PC-3 (cell line): ENCODE measurements at regions not wholly inside any gene's neighbourhood (a gene's known extent, or its start where the extent isn't known, plus 50 kb on each side); places are given as distances from the start of the nearest gene placed in this dataset.

Source experiments
- ATAC-seq: fragments of 200-7000 bp; cut with Tn5 transposase; 2 replicates; pipeline ENCODE4 v1.9.1; 2020; ENCODE audit warnings: mild to moderate bottlenecking, moderate library complexity
- BruUV-seq: library from RNA; stranded (reverse); fragments of 400-500 nt; replicated peaks from 2 replicates; lab custom pipeline; 2021; lab: Mats Ljungman, UMichigan
- CTCF ChIA-PET: fragments of 300-600 bp; sonication (Branson Sonifier 250); formaldehyde crosslinking; loops from one replicate; lab custom pipeline; 2022; ENCODE audit warnings: antibody characterized with exemption; lab: Charles Lee
- POLR2A ChIA-PET: fragments of 300-600 bp; sonication (Branson Sonifier 250); formaldehyde crosslinking; loops from one replicate; lab custom pipeline; 2022; ENCODE audit warnings: antibody characterized with exemption; ENCODE audit not compliant: unreplicated experiment; lab: Charles Lee
- DNase-seq: peaks from one replicate; pipeline ENCODE4 v3.0.0-alpha.2; 2015
- H2AFZ ChIP-seq: fragments of 300-600 bp; sonication (generic); 2 replicates; pipeline ENCODE4 v1.6.0; 2016; ENCODE audit warnings: antibody characterized with exemption, low read length
- H3F3A ChIP-seq: fragments of 300-600 bp; sonication (generic); one replicate; pipeline ENCODE4 v1.6.0; 2017; ENCODE audit warnings: antibody characterized with exemption, low read length, control low read depth, mild to moderate bottlenecking; ENCODE audit not compliant: unreplicated experiment
- H3K27ac ChIP-seq: fragments of 300-600 bp; sonication (generic); 2 replicates; pipeline ENCODE4 v1.5.1; 2016; ENCODE audit warnings: mild to moderate bottlenecking, low read length
- H3K27me3 ChIP-seq: fragments of 300-600 bp; sonication (generic); 2 replicates; pipeline ENCODE4 v1.6.1; 2016; ENCODE audit warnings: low read length, mixed read lengths
- H3K36me3 ChIP-seq: fragments of 300-600 bp; sonication (generic); 2 replicates; pipeline ENCODE4 v1.6.1; 2016; ENCODE audit warnings: low read depth, mixed run types, low read length, mixed read lengths
- H3K4me1 ChIP-seq: fragments of 300-600 bp; sonication (generic); 2 replicates; pipeline ENCODE4 v1.5.1; 2016; ENCODE audit warnings: low read length; ENCODE audit not compliant: insufficient read depth
- H3K4me2 ChIP-seq: fragments of 300-600 bp; sonication (generic); 2 replicates; pipeline ENCODE4 v1.6.0; 2016; ENCODE audit warnings: low read length
- H3K4me3 ChIP-seq: fragments of 300-600 bp; sonication (generic); 2 replicates; pipeline ENCODE4 v1.5.1; 2016; ENCODE audit warnings: mild to moderate bottlenecking, low read length, mixed read lengths
- H3K79me2 ChIP-seq: fragments of 300-600 bp; sonication (generic); 2 replicates; pipeline ENCODE4 v1.6.1; 2017; ENCODE audit warnings: low read length, mixed read lengths
- H3K9ac ChIP-seq: fragments of 300-600 bp; sonication (generic); 2 replicates; pipeline ENCODE4 v1.6.0; 2016; ENCODE audit warnings: mild to moderate bottlenecking, low read length
- H3K9me2 ChIP-seq: fragments of 300-600 bp; sonication (generic); replicated peaks from 2 replicates; pipeline ENCODE4 v1.6.1; 2016; ENCODE audit warnings: mixed run types, low read length, mixed read lengths
- H3K9me3 ChIP-seq: fragments of 300-600 bp; sonication (generic); 2 replicates; pipeline ENCODE4 v1.6.1; 2016; ENCODE audit warnings: low read length, mixed read lengths
- H4K20me1 ChIP-seq: fragments of 300-600 bp; sonication (generic); 2 replicates; pipeline ENCODE4 v1.6.1; 2016; ENCODE audit warnings: low read length, mixed read lengths
- CTCF ChIP-seq: fragments of 300-600 bp; sonication (generic); conservative IDR thresholded peaks from 2 replicates; pipeline ENCODE4 v1.5.1; 2017; ENCODE audit warnings: antibody characterized with exemption, low read depth, mild to moderate bottlenecking, low read length
- EZH2 ChIP-seq: fragments of 300-600 bp; sonication (generic); IDR thresholded peaks from one replicate; pipeline ENCODE4 v1.6.1; 2017; ENCODE audit warnings: antibody characterized with exemption, mild to moderate bottlenecking, low read length; ENCODE audit not compliant: unreplicated experiment
- EZH2phosphoT487 ChIP-seq: fragments of 300-600 bp; sonication (generic); IDR thresholded peaks from 2 replicates; pipeline ENCODE4 v1.6.1; 2018; ENCODE audit warnings: mild to moderate bottlenecking, antibody characterized with exemption, low read length, borderline replicate concordance
- intact Hi-C: fragments of 100-400 bp; cut with micrococcal nuclease; formaldehyde crosslinking; loops from 2 replicates; pipeline ENCODE4 v1.9.0; 2023

GRCh38 chr3:43859766-43860165, 169.0 kb downstream of the ABHD5 start:
- TF ChIP-seq EZH2phosphoT487 (no peak), EZH2 (no peak), CTCF (no peak)
- CTCF ChIA-PET = no interaction called here
- Histone ChIP-seq H3K9me2 (no peaks in the 10 kb centered on the region), H4K20me1 (no peaks in the 10 kb centered on the region), H2AFZ (no peak overlapping the region), H3K36me3 (no peaks in the 10 kb centered on the region), H3K9me3 (no peaks in the 10 kb centered on the region), H3K4me3 (no peak overlapping the region), H3K4me1 (peaks cover 6% of the 10 kb centered on the region; the same call in 1 of the 2 replicates), H3K9ac (no peak overlapping the region), H3K27ac (no peak overlapping the region), H3K4me2 (no peak overlapping the region), H3K27me3 (no peaks in the 10 kb centered on the region), H3F3A (no peaks in the 10 kb centered on the region), H3K79me2 (no peaks in the 10 kb centered on the region)
- no peak for ATAC-seq
- intact Hi-C loops = loop anchor here (10.0 kb wide), 2 partner anchors 145 to 315 kb away; no protein-coding TSS in a partner anchor
- POLR2A ChIA-PET = no interaction called here
- DNase-seq = no peak
- BruUV-seq = no TSS peak

DNA sequence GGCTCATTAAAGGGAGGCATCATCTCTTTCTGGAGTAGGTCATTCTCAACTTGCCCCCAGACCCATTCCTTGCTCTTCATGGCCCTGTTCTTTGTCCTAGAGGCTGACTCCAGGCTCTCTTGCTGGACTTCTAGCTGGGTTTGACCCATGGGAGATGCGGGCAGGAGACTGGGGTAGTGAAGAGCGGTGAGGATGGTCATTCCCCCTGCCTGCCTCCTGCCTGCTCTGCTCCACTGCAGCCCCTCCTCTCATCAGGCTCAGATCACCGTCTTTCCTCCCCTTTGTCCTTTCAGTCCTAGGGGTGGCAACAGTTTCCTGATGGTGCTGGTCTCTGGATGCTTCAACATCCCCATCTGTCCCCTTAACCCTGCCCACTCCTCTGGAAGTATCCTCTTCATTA, 170.9 kb downstream of the ABHD5 start:
- DNase-seq (no peak), ATAC-seq (no peak)
- ChIA-PET CTCF (no interaction called here), POLR2A (no interaction called here)
- Histone ChIP-seq H3K4me3 (no peak overlapping the region), H2AFZ (no peak overlapping the region), H3K36me3 (no peaks in the 10 kb centered on the region), H4K20me1 (no peaks in the 10 kb centered on the region), H3K4me2 (no peak overlapping the region), H3K9me3 (no peaks in the 10 kb centered on the region), H3K27me3 (no peaks in the 10 kb centered on the region), H3K9me2 (no peaks in the 10 kb centered on the region), H3F3A (no peaks in the 10 kb centered on the region), H3K9ac (no peak overlapping the region), H3K79me2 (no peaks in the 10 kb centered on the region), H3K27ac (no peak overlapping the region), H3K4me1 (peaks cover 16% of the 10 kb centered on the region)
- intact Hi-C loops = no loop called here
- BruUV-seq = no TSS peak
- TF ChIP-seq EZH2phosphoT487 (no peak), EZH2 (no peak), CTCF (no peak)

GRCh38 chr3:43862470-43862869, 171.7 kb downstream of the ABHD5 start:
- no peak for DNase-seq
- Histone ChIP-seq H3K27me3 (no peaks in the 10 kb centered on the region), H3K4me2 (no peak overlapping the region), H3K79me2 (no peaks in the 10 kb centered on the region), H3K9me3 (no peaks in the 10 kb centered on the region), H4K20me1 (no peaks in the 10 kb centered on the region), H3K4me3 (no peak overlapping the region), H3F3A (no peaks in the 10 kb centered on the region), H3K9ac (no peak overlapping the region), H2AFZ (no peak overlapping the region), H3K36me3 (no peaks in the 10 kb centered on the region), H3K4me1 (peaks cover 23% of the 10 kb centered on the region), H3K27ac (no peak overlapping the region), H3K9me2 (no peaks in the 10 kb centered on the region)
- BruUV-seq = no TSS peak
- TF ChIP-seq CTCF = no peak
- TF ChIP-seq EZH2phosphoT487 = no peak
- TF ChIP-seq EZH2 = no peak
- ChIA-PET CTCF (no interaction called here), POLR2A (no interaction called here)
- intact Hi-C loops = no loop called here
- no peak for ATAC-seq
